GM19035 (cell line): ENCODE measurements at regions not wholly inside any gene's neighbourhood (a gene's known extent, or its start where the extent isn't known, plus 50 kb on each side); places are given as distances from the start of the nearest gene placed in this dataset.
"Not testable (repeated sequence)": the region's sequence is repeated elsewhere in the genome, so short reads cannot be mapped to it uniquely, and the experiment has no call there.

ENCODE experiments used
- ATAC-seq: cut with Tn5 transposase; IDR thresholded peaks from one replicate; pipeline ENCODE4 v1.9.1; 2021; ENCODE audit not compliant: unreplicated experiment

GRCh38 chr7:114364151-114364550, 50.5 kb upstream of the FOXP2 start:
- ATAC-seq: no peak

- no peak for ATAC-seq
Measured at GRCh38 chr7:114363292-114363691, 51.3 kb upstream of the FOXP2 start.

GRCh38 chr7:114358911-114359310, 55.7 kb upstream of the FOXP2 start:
- no peak for ATAC-seq

- no peak for ATAC-seq
Measured at GRCh38 chr7:114356133-114356532, 58.5 kb upstream of the FOXP2 start.

- no peak for ATAC-seq
Measured at GRCh38 chr7:114354306-114354705, 60.3 kb upstream of the FOXP2 start.

GRCh38 chr7:114345494-114345893, 69.1 kb upstream of the FOXP2 start:
- no peak for ATAC-seq

DNA sequence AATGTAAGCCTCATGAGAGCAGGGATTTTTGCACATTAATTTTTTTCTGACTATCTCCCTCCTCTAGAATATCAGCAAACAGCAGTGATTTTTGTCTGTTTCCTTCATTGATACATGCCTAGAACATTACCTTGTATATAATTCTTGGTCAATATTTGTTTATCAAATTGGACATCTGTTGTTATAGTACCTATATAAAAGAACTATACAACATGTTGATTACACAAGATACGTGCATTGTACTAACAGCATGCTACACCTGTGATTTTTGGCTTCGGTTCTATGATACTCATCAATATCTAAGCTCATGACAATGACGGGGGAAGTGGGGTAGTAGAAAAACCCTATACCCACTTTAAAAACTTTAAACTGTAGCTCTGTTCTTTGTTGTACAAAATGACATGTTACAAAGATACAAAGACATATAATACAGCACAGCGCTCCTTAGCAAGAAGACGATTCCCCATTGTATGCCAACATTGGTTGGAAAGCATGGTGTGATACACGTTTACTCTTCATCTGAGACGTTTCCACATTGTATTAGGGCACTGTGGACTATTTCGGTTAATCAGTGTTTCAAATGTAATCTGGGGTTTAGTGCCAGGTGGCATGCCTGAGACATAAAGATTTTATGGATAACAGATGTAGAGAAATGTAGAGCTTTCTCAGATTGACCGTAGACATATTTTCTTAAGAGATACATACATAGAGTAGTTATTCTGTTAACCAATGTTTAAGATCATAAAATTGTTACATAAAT, 70.5 kb upstream of the FOXP2 start:
- ATAC-seq: no peak

- ATAC-seq: no peak
Measured at GRCh38 chr7:114342431-114343179, 72.0 kb upstream of the FOXP2 start.

GRCh38 chr7:114341648-114342047, 73.0 kb upstream of the FOXP2 start:
- ATAC-seq: no peak

DNA sequence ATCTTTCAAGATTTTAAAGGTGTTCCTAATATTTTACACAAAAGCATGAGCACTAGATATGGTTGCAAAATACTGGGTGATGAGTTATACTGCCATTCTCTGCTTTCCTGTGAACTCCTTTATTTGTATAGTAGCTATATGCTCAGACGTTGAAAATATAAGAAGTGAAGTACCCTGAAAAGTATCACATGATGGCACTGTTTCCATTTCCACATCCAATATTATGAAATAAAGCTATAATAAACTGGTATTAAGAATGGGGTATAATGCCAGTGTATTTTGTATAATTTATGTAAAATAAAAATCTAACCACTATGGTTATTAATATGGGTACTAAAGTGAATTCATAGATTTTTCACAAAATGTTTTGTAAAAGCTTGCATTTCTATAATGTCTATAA, 79.6 kb upstream of the FOXP2 start:
- ATAC-seq: no peak

DNA sequence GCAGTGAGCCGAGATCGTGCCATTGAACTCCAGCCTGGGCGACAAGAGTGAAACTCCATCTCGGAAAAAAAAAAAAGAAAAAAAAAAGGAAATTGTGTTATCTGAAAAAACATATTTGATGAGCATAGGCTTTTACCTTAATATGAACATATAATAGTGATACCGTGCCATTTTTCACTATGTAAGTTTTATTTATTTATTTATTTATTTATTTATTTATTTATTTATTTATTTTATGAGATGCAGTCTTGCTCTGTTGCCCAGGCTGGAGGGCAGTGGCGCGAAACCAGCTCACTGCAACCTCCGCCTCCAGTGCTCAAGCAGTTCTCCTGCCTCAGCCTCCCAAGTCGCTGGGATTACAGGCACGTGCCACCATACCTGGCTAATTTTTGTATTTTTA, 85.2 kb upstream of the FOXP2 start:
- ATAC-seq: not testable (repeated sequence)

DNA sequence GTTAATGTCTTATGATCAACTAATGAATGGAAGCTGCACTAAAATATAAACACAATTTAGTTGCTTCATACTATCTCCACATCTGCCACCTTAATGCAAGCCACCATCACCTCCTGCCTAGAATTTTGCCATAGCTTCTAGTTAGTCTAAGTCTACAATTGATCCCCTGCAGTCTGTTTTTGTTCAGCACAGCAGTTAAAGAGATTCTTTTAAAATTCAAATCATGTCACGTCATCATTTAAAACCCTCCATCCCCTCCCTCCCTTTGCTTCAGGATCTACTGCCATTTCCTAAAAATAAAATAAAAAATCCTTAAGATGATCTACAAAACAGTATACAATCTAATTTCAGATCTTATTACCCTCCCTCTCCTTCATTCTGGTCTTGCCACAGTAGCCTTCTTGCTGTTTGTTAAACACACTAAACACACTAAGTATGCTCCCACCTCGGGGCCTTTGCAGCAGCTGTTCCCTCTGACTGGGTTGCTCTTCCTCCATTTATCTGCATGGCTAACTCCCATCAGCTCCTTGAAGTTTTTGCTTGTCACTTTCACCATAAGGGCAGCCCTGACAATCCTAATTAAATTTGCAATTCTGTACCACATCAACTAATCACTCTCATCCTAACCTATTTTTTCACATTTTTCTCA, 97.0 kb upstream of the FOXP2 start:
- ATAC-seq: no peak

GRCh38 chr7:114312649-114313048, 102.0 kb upstream of the FOXP2 start:
- ATAC-seq: no peak

GRCh38 chr7:114310345-114311110, 104.1 kb upstream of the FOXP2 start:
- ATAC-seq: no peak

DNA sequence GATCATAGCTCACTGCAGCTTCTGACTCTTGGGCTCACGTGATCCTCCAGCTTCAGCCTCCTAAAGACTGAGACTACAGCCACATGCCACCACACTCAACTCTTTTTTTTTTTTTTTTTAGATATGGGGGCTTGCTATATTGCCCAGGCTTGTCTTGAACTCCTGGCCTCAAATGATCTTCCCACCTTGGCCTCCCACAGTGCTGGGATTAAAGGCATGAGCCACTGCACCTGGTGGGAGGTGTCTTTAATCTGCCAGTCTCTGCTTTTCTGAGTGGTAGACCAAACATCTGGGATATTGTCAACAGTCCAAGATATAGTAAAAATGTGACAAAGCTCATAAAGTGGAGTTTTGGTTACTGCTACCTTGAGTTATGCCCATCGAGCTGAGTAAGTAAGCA, 104.9 kb upstream of the FOXP2 start:
- no peak for ATAC-seq

DNA sequence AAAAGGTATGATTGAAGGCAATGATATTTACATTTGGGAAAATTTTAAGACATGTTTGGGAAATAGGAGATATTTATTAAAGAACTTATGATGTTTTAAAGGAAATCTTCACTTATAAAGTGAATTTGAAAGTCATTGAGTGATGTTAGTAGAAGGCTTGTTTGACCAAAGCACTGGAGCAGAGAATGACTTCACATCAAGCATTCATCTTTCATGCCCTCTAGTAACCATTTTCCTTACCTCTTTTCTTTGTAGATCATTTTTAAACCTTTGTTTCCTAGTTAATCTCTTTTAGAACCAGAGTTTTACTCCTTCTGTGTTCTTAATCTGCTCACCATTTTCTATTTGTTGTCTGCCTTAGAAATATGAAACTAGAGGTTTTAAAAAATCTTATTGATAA, 111.3 kb upstream of the FOXP2 start:
- no peak for ATAC-seq

- ATAC-seq: no peak
Measured at GRCh38 chr7:114302858-114303257, 111.8 kb upstream of the FOXP2 start.

GRCh38 chr7:114298011-114298410, 116.6 kb upstream of the FOXP2 start:
- no peak for ATAC-seq

- ATAC-seq: no peak
Measured at GRCh38 chr7:114297121-114297520, 117.5 kb upstream of the FOXP2 start.

DNA sequence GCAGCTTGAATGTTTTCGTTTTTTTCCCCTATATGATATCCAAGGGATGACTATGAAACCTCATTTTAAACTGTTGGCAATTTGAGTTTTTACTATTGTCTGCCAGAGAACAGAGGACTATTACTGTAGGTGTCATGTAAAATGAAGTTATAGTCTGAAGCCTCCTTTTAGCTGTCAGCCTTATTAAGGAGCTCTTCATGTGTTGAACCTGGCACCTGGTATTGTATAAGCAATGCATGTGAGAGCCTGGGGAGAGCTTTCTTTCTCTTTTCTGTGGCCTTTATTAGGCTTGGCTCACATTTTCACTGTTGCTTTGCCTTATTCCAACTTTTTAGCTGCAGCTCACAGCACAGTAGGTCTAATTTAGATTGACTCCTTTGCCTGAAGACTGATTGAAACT, 119.1 kb upstream of the FOXP2 start:
- ATAC-seq: no peak

GRCh38 chr7:114294036-114294435, 120.6 kb upstream of the FOXP2 start:
- no peak for ATAC-seq
